H54 (cell line): ENCODE measurements at regions not wholly inside any gene's neighbourhood (a gene's known extent, or its start where the extent isn't known, plus 50 kb on each side); places are given as distances from the start of the nearest gene placed in this dataset.
"Not testable (repeated sequence)": the region's sequence is repeated elsewhere in the genome, so short reads cannot be mapped to it uniquely, and the experiment has no call there.

ENCODE experiments used
- DNase-seq: peaks from one replicate; pipeline ENCODE4 v3.0.0; 2011; ENCODE audit warnings: low spot score, mixed read lengths; ENCODE audit not compliant: insufficient read length
- FAIRE-seq: peaks from 3 replicates; lab custom pipeline; 2011; peaks lifted over from hg19 to GRCh38; lab: Jason Lieb, UNC

DNA sequence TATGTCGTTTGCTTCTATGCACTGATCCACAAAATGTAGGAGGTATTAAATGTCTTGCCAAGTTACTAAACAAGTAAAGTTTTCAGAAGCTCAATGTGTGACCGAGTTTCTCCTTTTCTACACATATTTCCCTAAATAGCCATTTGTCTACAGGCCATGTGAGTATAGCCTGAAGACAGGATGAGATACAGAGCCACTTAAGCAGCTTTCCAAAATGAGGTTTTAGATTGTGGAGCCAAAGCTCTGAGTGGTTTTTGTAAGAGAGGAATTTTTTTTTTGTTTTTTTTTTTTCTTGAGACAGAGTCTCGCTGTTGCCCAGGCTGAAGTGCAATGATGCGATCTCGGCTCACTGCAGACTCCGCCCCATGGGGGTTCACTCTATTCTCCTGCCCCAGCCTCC, 68.8 kb downstream of the PCDH11X start:
- FAIRE-seq: peak; percentile 23
- not testable (repeated sequence) for DNase-seq
